BJ (cell line): ENCODE measurements at regions not wholly inside any gene's neighbourhood (a gene's known extent, or its start where the extent isn't known, plus 50 kb on each side); places are given as distances from the start of the nearest gene placed in this dataset.

Experiments
- CTCF ChIA-PET: fragments of 350-600 bp; formaldehyde crosslinking; extraction: SDS; loops from one replicate; lab custom pipeline; 2021; ENCODE audit warnings: antibody characterized with exemption, inconsistent platforms; lab: Yijun Ruan, JAX
- POLR2A ChIA-PET: fragments of 300-600 bp; sonication (Branson Sonifier 250); formaldehyde crosslinking; extraction: SDS; loops from one replicate; lab custom pipeline; 2021; ENCODE audit warnings: antibody characterized with exemption; lab: Charles Lee
- DNase-seq: peaks from one replicate; pipeline ENCODE4 v3.0.0-alpha.2; 2011; ENCODE audit warnings: low read depth
- H3K27me3 ChIP-seq: 2 replicates; pipeline ENCODE4 v1.6.0; 2011; ENCODE audit warnings: low read length; ENCODE audit not compliant: control insufficient read depth, insufficient read depth
- H3K36me3 ChIP-seq: 2 replicates; pipeline ENCODE4 v1.5.1; 2011; ENCODE audit warnings: low read length; ENCODE audit not compliant: control insufficient read depth, insufficient read depth
- H3K4me3 ChIP-seq: 2 replicates; pipeline ENCODE4 v1.5.1; 2011; ENCODE audit warnings: low read depth, mild to moderate bottlenecking, control low read depth, low read length
- TF ChIP-seq, protein P1 (sequence below): IDR thresholded peaks from 2 replicates; pipeline ENCODE4 v1.5.1; 2011; ENCODE audit warnings: low read depth, mild to moderate bottlenecking, control low read depth, inconsistent platforms, low read length, moderate library complexity; ENCODE audit not compliant: insufficient read depth

DNA sequence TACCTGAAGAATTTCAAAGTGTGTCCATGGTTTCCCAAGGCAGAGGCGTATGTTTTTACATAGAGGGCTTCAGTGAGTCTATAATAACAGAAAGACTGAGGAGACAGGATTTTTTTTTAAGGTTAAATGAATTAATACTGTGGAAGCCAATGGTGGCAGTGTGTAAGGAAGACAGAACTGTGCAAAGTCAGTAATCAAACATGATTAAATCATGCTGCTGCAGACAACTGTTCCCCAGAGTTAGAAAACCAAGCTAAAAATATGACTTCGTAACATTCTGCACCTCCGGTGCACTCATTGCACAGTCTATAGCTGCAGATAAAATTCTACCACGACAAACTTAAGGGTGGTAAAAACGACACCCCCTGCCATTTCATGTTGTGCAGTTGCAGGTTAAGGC lies 309.6 kb upstream of the TRIB2 start:
- CTCF ChIA-PET: interaction anchor here (1.0 kb wide), 1 partner anchor 9 kb away, joined by 3 read pairs; no protein-coding TSS in a partner anchor
- TF ChIP-seq, protein P1, sequence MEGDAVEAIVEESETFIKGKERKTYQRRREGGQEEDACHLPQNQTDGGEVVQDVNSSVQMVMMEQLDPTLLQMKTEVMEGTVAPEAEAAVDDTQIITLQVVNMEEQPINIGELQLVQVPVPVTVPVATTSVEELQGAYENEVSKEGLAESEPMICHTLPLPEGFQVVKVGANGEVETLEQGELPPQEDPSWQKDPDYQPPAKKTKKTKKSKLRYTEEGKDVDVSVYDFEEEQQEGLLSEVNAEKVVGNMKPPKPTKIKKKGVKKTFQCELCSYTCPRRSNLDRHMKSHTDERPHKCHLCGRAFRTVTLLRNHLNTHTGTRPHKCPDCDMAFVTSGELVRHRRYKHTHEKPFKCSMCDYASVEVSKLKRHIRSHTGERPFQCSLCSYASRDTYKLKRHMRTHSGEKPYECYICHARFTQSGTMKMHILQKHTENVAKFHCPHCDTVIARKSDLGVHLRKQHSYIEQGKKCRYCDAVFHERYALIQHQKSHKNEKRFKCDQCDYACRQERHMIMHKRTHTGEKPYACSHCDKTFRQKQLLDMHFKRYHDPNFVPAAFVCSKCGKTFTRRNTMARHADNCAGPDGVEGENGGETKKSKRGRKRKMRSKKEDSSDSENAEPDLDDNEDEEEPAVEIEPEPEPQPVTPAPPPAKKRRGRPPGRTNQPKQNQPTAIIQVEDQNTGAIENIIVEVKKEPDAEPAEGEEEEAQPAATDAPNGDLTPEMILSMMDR: no peak
- DNase-seq: no peak
- Histone ChIP-seq H3K36me3 (no peaks in the 10 kb centered on the region), H3K27me3 (no peaks in the 10 kb centered on the region), H3K4me3 (no peak overlapping the region)
- POLR2A ChIA-PET: interaction anchor here (0.5 kb wide), 1 partner anchor 661 kb away, joined by 4 read pairs; the partner anchor contains the start of gene LPIN1

DNA sequence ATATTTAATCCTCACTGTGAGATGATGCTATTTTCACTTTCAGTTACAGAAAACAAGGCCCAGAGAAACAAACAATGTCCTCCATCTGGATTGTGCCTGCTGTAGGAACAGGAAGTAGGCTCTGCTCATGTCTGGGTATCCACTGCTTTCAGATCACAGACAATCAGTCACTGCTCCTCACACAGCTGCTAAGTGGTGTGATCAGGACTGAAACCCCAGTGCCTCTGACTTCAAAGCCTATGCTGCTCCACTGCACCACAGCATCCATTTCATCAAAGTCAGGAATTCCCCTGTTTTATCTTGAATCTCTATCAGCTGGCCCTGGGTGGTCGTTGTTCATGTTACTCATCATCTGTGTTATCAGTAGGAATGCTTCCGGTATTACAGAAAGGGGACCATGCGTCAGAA lies 303.8 kb upstream of the TRIB2 start:
- Histone ChIP-seq H3K36me3 (no peaks in the 10 kb centered on the region), H3K4me3 (no peak overlapping the region), H3K27me3 (no peaks in the 10 kb centered on the region)
- TF ChIP-seq, protein P1: no peak
- no peak for DNase-seq
- ChIA-PET POLR2A (no interaction called here), CTCF (interaction anchor here (1.5 kb wide), 1 partner anchor 594 kb away, joined by 4 read pairs; no protein-coding TSS in a partner anchor)

DNA sequence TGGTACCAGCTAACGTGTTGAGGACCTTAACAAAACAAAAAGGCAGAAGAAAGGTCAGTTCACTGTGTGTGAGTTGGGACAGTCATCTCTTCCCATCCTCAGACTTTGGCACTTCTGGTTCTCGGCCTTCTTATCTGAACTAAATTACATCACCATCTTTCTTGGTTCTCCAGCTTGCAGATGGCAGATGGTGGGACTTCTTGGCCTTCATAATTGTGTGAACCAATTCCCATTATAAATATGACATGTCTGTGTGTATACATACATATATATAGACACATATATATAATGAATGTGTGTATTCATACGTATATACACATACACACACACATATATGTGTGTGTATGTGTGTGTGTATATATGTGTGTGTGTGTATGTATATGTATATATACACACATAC lies 301.2 kb upstream of the TRIB2 start:
- no peak for DNase-seq
- H3K36me3 ChIP-seq: no peaks in the 10 kb centered on the region
- no peaks in the 10 kb centered on the region for H3K27me3 ChIP-seq
- ChIA-PET POLR2A (no interaction called here), CTCF (interaction anchor here (0.8 to 1.3 kb wide), 4 partner anchors 10 to 516 kb away, joined by 3 to 4 read pairs (median 4); no protein-coding TSS in a partner anchor)
- H3K4me3 ChIP-seq: no peak overlapping the region
- TF ChIP-seq, protein P1: no peak

DNA sequence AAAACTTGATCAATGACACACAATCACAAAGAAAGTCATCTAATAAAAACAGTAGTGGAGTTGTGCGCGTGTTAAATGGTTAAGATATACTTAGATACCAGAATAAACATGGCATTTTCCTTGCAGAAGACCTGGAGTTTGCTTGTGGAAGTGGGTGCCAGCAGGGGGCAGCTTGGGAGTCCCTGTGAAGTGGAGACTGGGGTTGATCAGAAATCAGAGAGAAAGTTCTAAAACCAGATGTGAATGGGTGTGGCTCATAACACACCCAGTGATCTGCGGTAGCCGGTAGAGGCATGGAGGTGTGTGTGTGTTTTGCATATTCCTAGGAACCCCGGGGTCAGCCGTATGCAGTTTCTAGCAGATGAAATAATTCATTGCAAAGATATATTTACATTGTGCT lies 300.1 kb upstream of the TRIB2 start:
- Histone ChIP-seq H3K4me3 (no peak overlapping the region), H3K36me3 (no peaks in the 10 kb centered on the region), H3K27me3 (no peaks in the 10 kb centered on the region)
- ChIA-PET POLR2A (no interaction called here), CTCF (interaction anchor here (1.1 to 1.3 kb wide), 2 partner anchors 9 to 37 kb away, joined by 3 read pairs; no protein-coding TSS in a partner anchor)
- TF ChIP-seq, protein P1: peak; percentile 59
- no peak for DNase-seq

DNA sequence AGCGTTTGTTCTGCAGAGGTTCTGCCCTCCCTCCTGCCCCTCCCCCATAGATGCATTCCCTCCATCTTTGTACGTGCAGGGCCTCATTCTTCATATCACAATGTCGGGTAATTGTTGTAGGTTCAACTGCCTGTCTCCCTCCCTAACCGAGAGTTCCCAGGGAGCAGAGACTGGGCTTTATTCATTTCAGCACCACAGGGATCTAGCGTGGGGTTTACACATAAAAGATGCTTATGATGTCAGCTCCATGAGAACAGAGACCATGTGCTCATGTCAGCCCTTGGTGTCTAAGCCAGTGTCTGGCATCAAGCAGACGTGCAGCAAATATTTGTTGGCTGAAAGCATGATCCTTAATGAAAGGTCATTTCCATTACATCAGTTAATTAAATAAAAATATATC lies 298.9 kb upstream of the TRIB2 start:
- H3K4me3 ChIP-seq: no peak overlapping the region

More for the DNA sequence above, 298.9 kb upstream of the TRIB2 start:
- POLR2A ChIA-PET: no interaction called here
- Histone ChIP-seq H3K36me3 (no peaks in the 10 kb centered on the region), H3K27me3 (no peaks in the 10 kb centered on the region)
- TF ChIP-seq, protein P1: no peak
- DNase-seq: no peak
- CTCF ChIA-PET: no interaction called here
